Ovary (tissue), 7 donors: ENCODE measurements at regions not wholly inside any gene's neighbourhood (a gene's known extent, or its start where the extent isn't known, plus 50 kb on each side); places are given as distances from the start of the nearest gene placed in this dataset.

Experiments
- DNase-seq, 5 donors: peaks; one replicate each; pipeline ENCODE4 v3.0.0-alpha.2; 2019 to 2020
- H3K27ac ChIP-seq, 2 donors: fragments of 200-600 bp; one replicate each; pipeline versions ENCODE4 v1.5.1 to v1.8.0; 2019 to 2022
- H3K27me3 ChIP-seq: fragments of 200-600 bp; one replicate; pipeline ENCODE4 v1.8.0; 2022
- H3K36me3 ChIP-seq: fragments of 200-600 bp; sonication (generic); one replicate; pipeline ENCODE4 v1.5.1; 2019
- H3K4me1 ChIP-seq: one replicate; pipeline ENCODE4 v1.8.1; 2013; ENCODE audit warnings: mild to moderate bottlenecking, moderate library complexity; ENCODE audit not compliant: insufficient read depth
- H3K4me3 ChIP-seq: fragments of 200-600 bp; sonication (generic); one replicate; pipeline ENCODE4 v1.5.1; 2017
- H3K9me3 ChIP-seq, 2 donors: fragments of 200-600 bp in 1 of 2; sonication (generic) in 1 of 2; one replicate each; pipeline versions ENCODE4 v1.5.1 to v1.8.1; 2013 to 2019; ENCODE audit warnings: mild to moderate bottlenecking in 1 of 2, moderate library complexity in 1 of 2
- EP300 ChIP-seq: sonication (generic); formaldehyde crosslinking; IDR thresholded peaks from one replicate; pipeline ENCODE4 v1.6.1; 2017; ENCODE audit warnings: antibody characterized with exemption
- POLR2A ChIP-seq: fragments of 450-650 bp; IDR thresholded peaks from one replicate; pipeline ENCODE4 v1.6.1; 2017; ENCODE audit warnings: antibody characterized with exemption, mild to moderate bottlenecking, moderate library complexity
- WGBS, 3 donors: extraction: QIAGEN DNeasy Blood & Tissue Kit in 1 of 3; methylation state at CpG; one replicate each; pipeline versions ENCODE4 v1.1.5 to v1.1.7; 2013 to 2017; 5-methylcytosine and 5-hydroxymethylcytosine counted together
- intact Hi-C, 4 donors: fragments of 100-400 bp; cut with DNase I; formaldehyde crosslinking; loops; one replicate each; pipeline versions ENCODE4 v1.11.0 to v1.15.1; 2022 to 2023
- TF ChIP-seq, protein P1 (sequence below), 3 donors: fragments of 450-650 bp in 2 of 3; fragments of 200-600 bp in 1 of 3; IDR thresholded peaks; one replicate each; pipeline versions ENCODE4 v1.5.1 to v1.8.0; 2016 to 2022; ENCODE audit warnings: antibody characterized with exemption in 3 of 3, mild to moderate bottlenecking in 1 of 3
- donor health status: DM: no; HTN: no; CAD: no; lungs with moderate emphysema.
- donor health status: DM: no; HTN: no; CAD: no.
- donor health status: Bipolar disorder and iron deficiency.
- donor health status: DM: no; HTN: no; CAD: no.
- donor health status: DM: yes; HTN: yes; CAD: no.

GRCh38 chr2:208627110-208627884, 220.7 kb downstream of the PTH2R start:
- DNase-seq = no peak
- Histone ChIP-seq H3K4me1 (no peaks in the 10 kb centered on the region), H3K36me3 (no peaks in the 10 kb centered on the region), H3K27ac (no peak overlapping the region), H3K4me3 (no peak overlapping the region), H3K9me3 (no peaks in the 10 kb centered on the region), H3K27me3 (no peaks in the 10 kb centered on the region)
- TF ChIP-seq, protein P1, sequence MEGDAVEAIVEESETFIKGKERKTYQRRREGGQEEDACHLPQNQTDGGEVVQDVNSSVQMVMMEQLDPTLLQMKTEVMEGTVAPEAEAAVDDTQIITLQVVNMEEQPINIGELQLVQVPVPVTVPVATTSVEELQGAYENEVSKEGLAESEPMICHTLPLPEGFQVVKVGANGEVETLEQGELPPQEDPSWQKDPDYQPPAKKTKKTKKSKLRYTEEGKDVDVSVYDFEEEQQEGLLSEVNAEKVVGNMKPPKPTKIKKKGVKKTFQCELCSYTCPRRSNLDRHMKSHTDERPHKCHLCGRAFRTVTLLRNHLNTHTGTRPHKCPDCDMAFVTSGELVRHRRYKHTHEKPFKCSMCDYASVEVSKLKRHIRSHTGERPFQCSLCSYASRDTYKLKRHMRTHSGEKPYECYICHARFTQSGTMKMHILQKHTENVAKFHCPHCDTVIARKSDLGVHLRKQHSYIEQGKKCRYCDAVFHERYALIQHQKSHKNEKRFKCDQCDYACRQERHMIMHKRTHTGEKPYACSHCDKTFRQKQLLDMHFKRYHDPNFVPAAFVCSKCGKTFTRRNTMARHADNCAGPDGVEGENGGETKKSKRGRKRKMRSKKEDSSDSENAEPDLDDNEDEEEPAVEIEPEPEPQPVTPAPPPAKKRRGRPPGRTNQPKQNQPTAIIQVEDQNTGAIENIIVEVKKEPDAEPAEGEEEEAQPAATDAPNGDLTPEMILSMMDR (IDR thresholded peaks at IDR 0.05) = no peak
- TF ChIP-seq POLR2A = no peak
- TF ChIP-seq EP300 = no peak
- intact Hi-C loops = no loop called here
- WGBS, 3 donors = 68 to 82% (median 70%) methylated on average over 2 of the region's 2 CpGs

DNA sequence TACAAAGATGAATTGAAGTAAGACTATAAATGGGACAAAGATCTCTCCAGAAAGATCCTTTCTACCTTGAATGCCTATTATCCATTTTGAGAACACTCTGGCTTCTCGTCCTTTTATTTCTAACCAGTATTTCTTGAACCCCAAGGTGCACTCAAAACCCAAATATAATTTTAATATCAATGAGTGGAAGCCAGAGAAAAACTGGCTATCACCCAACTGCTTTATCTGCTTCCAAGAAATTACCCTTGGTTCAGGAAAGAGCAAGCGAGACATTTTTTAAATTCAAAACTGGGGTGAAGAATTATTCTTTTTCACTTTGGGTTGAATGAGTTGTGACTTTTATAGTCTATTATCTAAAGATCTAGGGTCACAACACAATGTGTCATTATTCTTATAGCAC, 221.3 kb downstream of the PTH2R start:
- Histone ChIP-seq H3K9me3 (no peaks in the 10 kb centered on the region), H3K36me3 (no peaks in the 10 kb centered on the region), H3K4me3 (no peak overlapping the region), H3K27me3 (no peaks in the 10 kb centered on the region), H3K27ac (no peak overlapping the region), H3K4me1 (no peaks in the 10 kb centered on the region)
- WGBS, 3 donors = 44 to 54% (median 53%) methylated on average over 2 of the region's 2 CpGs
- TF ChIP-seq, protein P1 (IDR thresholded peaks at IDR 0.05) = no peak
- TF ChIP-seq POLR2A (no peak), EP300 (no peak)
- no peak for DNase-seq
- intact Hi-C loops = no loop called here

DNA sequence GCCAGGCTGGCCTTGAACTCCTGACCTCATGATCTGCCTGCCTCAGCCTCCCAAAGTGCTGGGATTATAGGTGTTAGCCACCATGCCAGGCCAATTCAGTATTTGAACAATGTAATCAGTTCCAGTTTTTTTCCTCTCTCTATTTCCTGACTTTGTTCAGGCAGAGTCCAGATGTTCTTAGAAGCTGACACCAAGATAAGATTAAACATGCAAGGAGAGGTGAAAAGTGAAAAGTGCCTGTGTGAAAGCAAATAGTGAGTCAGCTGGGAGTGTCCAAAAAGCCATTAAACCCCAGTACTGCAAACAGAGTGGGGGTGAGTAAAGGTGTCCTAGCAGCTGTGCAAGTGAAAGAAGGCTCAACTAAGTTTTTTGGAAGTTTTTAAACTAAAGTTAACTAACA, 231.5 kb downstream of the PTH2R start:
- no peak for DNase-seq
- H3K4me1 ChIP-seq = no peaks in the 10 kb centered on the region
- H3K27me3 ChIP-seq = no peaks in the 10 kb centered on the region
- intact Hi-C loops = no loop called here
- no peaks in the 10 kb centered on the region for H3K36me3 ChIP-seq
- no peak overlapping the region for H3K27ac ChIP-seq
- H3K4me3 ChIP-seq = no peak overlapping the region
- H3K9me3 ChIP-seq = no peaks in the 10 kb centered on the region
- TF ChIP-seq EP300 (no peak), POLR2A (no peak)
- TF ChIP-seq, protein P1 (IDR thresholded peaks at IDR 0.05) = no peak

DNA sequence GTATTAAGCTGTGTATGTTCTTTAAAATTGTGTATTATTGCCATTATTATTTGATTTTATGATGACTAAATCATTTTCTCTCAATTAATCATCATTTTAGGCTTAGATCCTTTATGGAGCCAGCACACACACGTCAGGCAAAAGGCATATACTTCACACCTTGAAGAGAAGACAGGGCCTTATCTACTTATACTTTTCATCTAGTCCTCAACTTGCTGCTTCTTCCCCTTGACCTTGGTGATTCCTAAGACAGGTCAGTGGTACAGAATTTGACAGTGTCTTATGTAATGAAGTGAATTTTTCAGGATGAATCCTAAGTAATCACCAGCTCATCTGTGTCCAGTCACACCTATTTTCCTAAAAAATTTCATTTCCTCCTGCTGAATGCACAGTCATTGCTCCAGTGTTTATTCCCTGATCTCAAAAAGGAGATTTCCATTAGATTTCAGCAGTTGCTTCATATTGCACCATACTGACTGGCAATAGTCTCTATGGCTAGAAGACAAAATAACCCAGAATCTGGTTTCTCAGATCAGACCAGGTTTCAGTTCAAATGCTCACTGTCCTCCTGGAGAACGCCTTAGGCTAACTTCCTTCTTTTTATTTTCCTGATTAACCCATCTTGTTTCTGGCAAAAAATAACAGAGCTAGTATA, 235.7 kb downstream of the PTH2R start:
- Histone ChIP-seq H3K4me1 (no peaks in the 10 kb centered on the region), H3K36me3 (no peaks in the 10 kb centered on the region), H3K9me3 (no peaks in the 10 kb centered on the region), H3K27ac (no peak overlapping the region), H3K4me3 (no peak overlapping the region), H3K27me3 (no peaks in the 10 kb centered on the region)
- TF ChIP-seq, protein P1 (IDR thresholded peaks at IDR 0.05) = no peak
- TF ChIP-seq POLR2A (no peak), EP300 (no peak)
- intact Hi-C loops = no loop called here
- no peak for DNase-seq
- WGBS, 3 donors = 34 to 66% (median 49%) methylated on average over 2 of the region's 2 CpGs
